A549 (cell line): ENCODE measurements at regions not wholly inside any gene's neighbourhood (a gene's known extent, or its start where the extent isn't known, plus 50 kb on each side); places are given as distances from the start of the nearest gene placed in this dataset.

Experiments
- small RNA-seq, 6 experiments: library from RNA; depleted of rRNA; stranded (forward); fragments of <200 nt; gene quantifications; one replicate each; pipeline ENCODE3, GENCODE V24; 2012

Small RNA genes in the stretch of these regions (small RNA-seq; reads per million reads assigned to genes)
- 0 reads per million in 6 experiments for gene AC021506.2
